GM12872 (cell line): ENCODE measurements at regions not wholly inside any gene's neighbourhood (a gene's known extent, or its start where the extent isn't known, plus 50 kb on each side); places are given as distances from the start of the nearest gene placed in this dataset.

Experiments used
- CTCF ChIP-seq: IDR thresholded peaks from 3 replicates; pipeline ENCODE4 v1.5.1; 2011; ENCODE audit warnings: low read depth, mild to moderate bottlenecking, low read length, moderate library complexity; ENCODE audit not compliant: insufficient read depth

GRCh38 chr1:234970731-234971476 is 157.7 kb downstream of the TOMM20 start:
- TF ChIP-seq CTCF, result no peak

GRCh38 chr1:234970401-234970730 is 158.3 kb downstream of the TOMM20 start:
- TF ChIP-seq CTCF, result no peak

GRCh38 chr1:234969581-234970400 is 158.8 kb downstream of the TOMM20 start:
- no peak for TF ChIP-seq CTCF

- TF ChIP-seq CTCF, result no peak
These were observed 159.6 kb downstream of the TOMM20 start for GRCh38 chr1:234969011-234969441.

GRCh38 chr1:234968451-234968850 is 160.2 kb downstream of the TOMM20 start:
- no peak for TF ChIP-seq CTCF

- TF ChIP-seq CTCF, result no peak
These were observed 161.5 kb downstream of the TOMM20 start for GRCh38 chr1:234967121-234967520.

- TF ChIP-seq CTCF, result no peak
These were observed 163.5 kb downstream of the TOMM20 start for GRCh38 chr1:234965111-234965510.
